ENCODE measurements at regions not wholly inside any gene's neighbourhood (a gene's known extent, or its start where the extent isn't known, plus 50 kb on each side); places are given as distances from the start of the nearest gene placed in this dataset.

- TF ChIP-seq GMEB1 (CRISPR knock-in tag; IDR thresholded peaks at IDR 0.05): no peak
These were observed 319.7 kb upstream of the ARGLU1 start (continued) for GRCh38 chr13:106887686-106888085.

- Histone ChIP-seq H3K9ac (ENCODE audit: insufficient read depth in 1 of 2, low read depth in 2 of 2, low read length in 2 of 2) (no peak overlapping the region), H3K36me3 (ENCODE audit: control insufficient read depth, insufficient read depth, low read length) (no peaks in the 10 kb centered on the region), H3K27me3 (ENCODE audit: control insufficient read depth in 2 of 2, insufficient read depth in 2 of 2, low read length in 2 of 2) (no peaks in the 10 kb centered on the region), H3K79me2 (ENCODE audit: control insufficient read depth, insufficient read depth, low read length) (no peaks in the 10 kb centered on the region), H3K4me2 (ENCODE audit: insufficient read depth, low read length) (no peak overlapping the region), H3K27ac (ENCODE audit: extremely low read depth, low read depth, low read length) (no peak overlapping the region), H3K4me1 (replicated peaks in 1 of 2; ENCODE audit: control insufficient read depth in 2 of 2, insufficient read depth in 2 of 2, low read length in 2 of 2) (no peaks in the 10 kb centered on the region), H3K9me3 (replicated peaks; ENCODE audit: control insufficient read depth, insufficient read depth, low read depth, low read length) (no peaks in the 10 kb centered on the region), H3K9me1 (ENCODE audit: control insufficient read depth, insufficient read depth, low read length) (no peaks in the 10 kb centered on the region), H2AFZ (ENCODE audit: low read depth, low read length) (no peak overlapping the region), H4K20me1 (replicated peaks; ENCODE audit: control insufficient read depth, insufficient read depth, low read length) (no peaks in the 10 kb centered on the region), H3K4me3 (no peak overlapping the region)
- in situ Hi-C loops (cut with MboI): no loop called here
- CTCF ChIA-PET (ENCODE audit: low intra/inter-chr PET ratio): no interaction called here
- FAIRE-seq (no peak), DNase-seq (ENCODE audit: extremely low read depth in 1 of 4, low spot score in 3 of 4) (no peak), ATAC-seq (no peak)
- no TSS peak for BruUV-seq (replicated peaks)
- POLR2A ChIA-PET: no interaction called here
- intact Hi-C loops (cut with micrococcal nuclease): no loop called here
- TF ChIP-seq ZNF184 (CRISPR knock-in tag; IDR thresholded peaks at IDR 0.05) (no peak), RBM22 (IDR thresholded peaks at IDR 0.05; ENCODE audit: low read depth, low read length, poor library complexity, severe bottlenecking) (no peak), ZNF253 (CRISPR knock-in tag; conservative IDR thresholded peaks at IDR 0.05) (no peak), HDAC2 (IDR thresholded peaks at IDR 0.05) (no peak), SMAD1 (IDR thresholded peaks at IDR 0.05; ENCODE audit: low read depth, low read length, partially characterized antibody) (no peak), CHD4 (IDR thresholded peaks at IDR 0.05; ENCODE audit: insufficient read depth, insufficient replicate concordance, low read depth, low read length, poor library complexity, severe bottlenecking) (no peak), ZBTB5 (IDR thresholded peaks at IDR 0.05) (no peak), PRMT5 (CRISPR knock-in tag; IDR thresholded peaks at IDR 0.05) (no peak), ZNF165 (CRISPR knock-in tag; IDR thresholded peaks at IDR 0.05; ENCODE audit: borderline replicate concordance) (no peak), NR2C2 (CRISPR knock-in tag; IDR thresholded peaks at IDR 0.05) (no peak), NR2C2 (tag; IDR thresholded peaks at IDR 0.05) (no peak), NR2F6 (CRISPR knock-in tag; IDR thresholded peaks at IDR 0.05) (no peak), ZNF224 (CRISPR knock-in tag; IDR thresholded peaks at IDR 0.05) (no peak), SMAD4 (CRISPR knock-in tag; conservative IDR thresholded peaks at IDR 0.05) (no peak)
- TF ChIP-seq, protein P1, sequence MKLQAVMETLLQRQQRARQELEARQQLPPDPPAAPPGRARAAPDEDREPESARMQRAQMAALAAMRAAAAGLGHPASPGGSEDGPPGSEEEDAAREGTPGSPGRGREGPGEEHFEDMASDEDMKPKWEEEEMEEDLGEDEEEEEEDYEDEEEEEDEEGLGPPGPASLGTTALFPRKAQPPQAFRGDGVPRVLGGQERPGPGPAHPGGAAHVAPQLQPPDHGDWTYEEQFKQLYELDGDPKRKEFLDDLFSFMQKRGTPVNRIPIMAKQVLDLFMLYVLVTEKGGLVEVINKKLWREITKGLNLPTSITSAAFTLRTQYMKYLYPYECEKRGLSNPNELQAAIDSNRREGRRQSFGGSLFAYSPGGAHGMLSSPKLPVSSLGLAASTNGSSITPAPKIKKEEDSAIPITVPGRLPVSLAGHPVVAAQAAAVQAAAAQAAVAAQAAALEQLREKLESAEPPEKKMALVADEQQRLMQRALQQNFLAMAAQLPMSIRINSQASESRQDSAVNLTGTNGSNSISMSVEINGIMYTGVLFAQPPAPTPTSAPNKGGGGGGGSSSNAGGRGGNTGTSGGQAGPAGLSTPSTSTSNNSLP (IDR thresholded peaks at IDR 0.05; ENCODE audit: borderline replicate concordance, low read depth, low read length): no peak
- TF ChIP-seq, protein P2, sequence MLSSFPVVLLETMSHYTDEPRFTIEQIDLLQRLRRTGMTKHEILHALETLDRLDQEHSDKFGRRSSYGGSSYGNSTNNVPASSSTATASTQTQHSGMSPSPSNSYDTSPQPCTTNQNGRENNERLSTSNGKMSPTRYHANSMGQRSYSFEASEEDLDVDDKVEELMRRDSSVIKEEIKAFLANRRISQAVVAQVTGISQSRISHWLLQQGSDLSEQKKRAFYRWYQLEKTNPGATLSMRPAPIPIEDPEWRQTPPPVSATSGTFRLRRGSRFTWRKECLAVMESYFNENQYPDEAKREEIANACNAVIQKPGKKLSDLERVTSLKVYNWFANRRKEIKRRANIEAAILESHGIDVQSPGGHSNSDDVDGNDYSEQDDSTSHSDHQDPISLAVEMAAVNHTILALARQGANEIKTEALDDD (IDR thresholded peaks at IDR 0.05): no peak
These were observed 316.0 kb upstream of the ARGLU1 start for GRCh38 chr13:106883976-106884375.

Data from K562 (cell line).